Panc1 (cell line): ENCODE measurements at regions not wholly inside any gene's neighbourhood (a gene's known extent, or its start where the extent isn't known, plus 50 kb on each side); places are given as distances from the start of the nearest gene placed in this dataset.

Source experiments
- ATAC-seq: fragments of 200-7000 bp; cut with Tn5 transposase; 2 replicates; pipeline ENCODE4 v1.9.1; 2020; ENCODE audit warnings: mild to moderate bottlenecking, moderate library complexity
- BruUV-seq: library from RNA; stranded (reverse); fragments of 400-500 nt; replicated peaks from 2 replicates; lab custom pipeline; 2021; lab: Mats Ljungman, UMichigan
- CTCF ChIA-PET: fragments of 300-600 bp; sonication (Branson Sonifier 250); formaldehyde crosslinking; loops from one replicate; lab custom pipeline; 2022; ENCODE audit warnings: antibody characterized with exemption; lab: Charles Lee
- POLR2A ChIA-PET: fragments of 300-600 bp; sonication (Branson Sonifier 250); formaldehyde crosslinking; loops from one replicate; lab custom pipeline; 2022; ENCODE audit warnings: antibody characterized with exemption; lab: Charles Lee
- DNase-seq: peaks from one replicate; pipeline ENCODE4 v3.0.0-alpha.2; 2010; ENCODE audit warnings: low read depth, low spot score
- H3K27ac ChIP-seq: 2 replicates; pipeline ENCODE4 v1.5.1; 2011; ENCODE audit warnings: mild to moderate bottlenecking, low read length, inconsistent platforms
- H3K27me3 ChIP-seq: fragments of 200-500 bp; sonication (Bioruptor generic); 2 replicates; pipeline ENCODE4 v1.6.0; 2014; ENCODE audit warnings: low read length, inconsistent platforms; ENCODE audit not compliant: control insufficient read depth, insufficient read depth
- H3K36me3 ChIP-seq: fragments of 200-500 bp; sonication (Bioruptor generic); 2 replicates; pipeline ENCODE4 v1.5.1; 2014; ENCODE audit warnings: inconsistent platforms, mild to moderate bottlenecking, low read length, moderate library complexity; ENCODE audit not compliant: control insufficient read depth, insufficient read depth
- H3K4me1 ChIP-seq: 2 replicates; pipeline ENCODE4 v1.5.1; 2011; ENCODE audit warnings: inconsistent platforms, mild to moderate bottlenecking, low read length, moderate library complexity; ENCODE audit not compliant: control insufficient read depth, insufficient read depth
- H3K4me3 ChIP-seq, 2 experiments: 2 replicates each; pipeline ENCODE4 v1.5.1; 2011 to 2012; ENCODE audit warnings: low read depth in 2 of 2, low read length in 2 of 2, mild to moderate bottlenecking in 2 of 2, inconsistent platforms in 1 of 2, moderate library complexity in 1 of 2
- H3K9me3 ChIP-seq: fragments of 200-500 bp; sonication (Bioruptor generic); 2 replicates; pipeline ENCODE4 v1.5.1; 2014; ENCODE audit warnings: low read depth, mild to moderate bottlenecking, inconsistent platforms, low read length, moderate library complexity; ENCODE audit not compliant: control insufficient read depth, insufficient read depth
- CTCF ChIP-seq: fragments of 450-650 bp; IDR thresholded peaks from 2 replicates; pipeline ENCODE4 v1.5.1; 2017; ENCODE audit warnings: mild to moderate bottlenecking
- POLR2AphosphoS5 ChIP-seq: IDR thresholded peaks from 2 replicates; pipeline ENCODE4 v1.6.1; 2012; ENCODE audit warnings: mild to moderate bottlenecking, low read depth, low read length, moderate library complexity
- REST ChIP-seq, 2 experiments: IDR thresholded peaks; 2 replicates each; pipeline ENCODE4 v1.6.1; 2011 to 2012; ENCODE audit warnings: low read depth in 2 of 2, control low read depth in 1 of 2, low read length in 1 of 2, mild to moderate bottlenecking in 1 of 2, moderate library complexity in 1 of 2; ENCODE audit not compliant: insufficient read depth in 1 of 2
- SIN3A ChIP-seq: IDR thresholded peaks from 2 replicates; pipeline ENCODE4 v1.6.1; 2012; ENCODE audit warnings: low read depth, mild to moderate bottlenecking, low read length, moderate library complexity, borderline replicate concordance; ENCODE audit not compliant: insufficient read depth
- TCF7L2 ChIP-seq: IDR thresholded peaks from 2 replicates; pipeline ENCODE4 v1.6.1; 2011; ENCODE audit warnings: mild to moderate bottlenecking, low read depth, low read length, inconsistent platforms
- in situ Hi-C: cut with HindIII; loops from 2 replicates; pipeline ENCODE4 v1.10.0; 2016; ENCODE audit warnings: low sequenced_read_pairs, low pct_unique_long_range_greater_than_20kb
- intact Hi-C: fragments of 100-400 bp; cut with micrococcal nuclease; formaldehyde crosslinking; loops from one replicate; pipeline ENCODE4 v1.10.0; 2022; ENCODE audit not compliant: unreplicated experiment

- ChIA-PET CTCF (no interaction called here), POLR2A (no interaction called here)
- intact Hi-C loops: no loop called here
- no peak overlapping the region for H3K27ac ChIP-seq
- no peaks in the 10 kb centered on the region for H3K9me3 ChIP-seq
- in situ Hi-C loops: no loop called here
- no peaks in the 10 kb centered on the region for H3K4me1 ChIP-seq
- TF ChIP-seq CTCF (no peak), TCF7L2 (no peak), POLR2AphosphoS5 (no peak), REST (IDR thresholded peaks at IDR 0.05; ENCODE audit: insufficient read depth in 1 of 2, low read depth in 2 of 2, low read length in 1 of 2) (no peak), SIN3A (no peak)
- ATAC-seq (no peak), DNase-seq (no peak)
- no peaks in the 10 kb centered on the region for H3K36me3 ChIP-seq
- no peaks in the 10 kb centered on the region for H3K27me3 ChIP-seq
- H3K4me3 ChIP-seq: no peak overlapping the region
- no TSS peak for BruUV-seq
Observed at GRCh38 chr10:33939892-33940291, 605.4 kb upstream of the NRP1 start.

GRCh38 chr10:33939410-33939809, 604.9 kb upstream of the NRP1 start:
- Histone ChIP-seq H3K4me1 (no peaks in the 10 kb centered on the region), H3K36me3 (no peaks in the 10 kb centered on the region), H3K27me3 (no peaks in the 10 kb centered on the region), H3K27ac (no peak overlapping the region), H3K4me3 (no peak overlapping the region), H3K9me3 (no peaks in the 10 kb centered on the region)
- DNase-seq (no peak), ATAC-seq (no peak)
- intact Hi-C loops (no loop called here), in situ Hi-C loops (no loop called here)
- CTCF ChIA-PET: no interaction called here
- POLR2A ChIA-PET: no interaction called here
- no TSS peak for BruUV-seq
- TF ChIP-seq POLR2AphosphoS5: no peak
- no peak for TF ChIP-seq CTCF
- TF ChIP-seq SIN3A: no peak
- TF ChIP-seq TCF7L2: no peak
- TF ChIP-seq REST (IDR thresholded peaks at IDR 0.05; ENCODE audit: insufficient read depth in 1 of 2, low read depth in 2 of 2, low read length in 1 of 2): no peak
